G401.6 (cell line): ENCODE measurements at regions not wholly inside any gene's neighbourhood (a gene's known extent, or its start where the extent isn't known, plus 50 kb on each side); places are given as distances from the start of the nearest gene placed in this dataset.

Experiments used
- FAIRE-seq: peaks from 2 replicates; lab custom pipeline; 2012; peaks lifted over from hg19 to GRCh38; lab: Jason Lieb, UNC

GRCh38 chr11:29781268-29781667 is 235.6 kb downstream of the KCNA4 start:
- FAIRE-seq, result no peak

- FAIRE-seq, result no peak
Measured at GRCh38 chr11:29780756-29781155, 236.1 kb downstream of the KCNA4 start.

GRCh38 chr11:29773656-29774264 is 243.1 kb downstream of the KCNA4 start:
- no peak for FAIRE-seq

- FAIRE-seq, result no peak
Measured at GRCh38 chr11:29756871-29757270, 260.0 kb downstream of the KCNA4 start.

- FAIRE-seq, result no peak
Measured at GRCh38 chr11:29755474-29755873, 261.4 kb downstream of the KCNA4 start.

GRCh38 chr11:29751618-29752017 is 265.2 kb downstream of the KCNA4 start:
- no peak for FAIRE-seq

GRCh38 chr11:29750392-29750791 is 266.4 kb downstream of the KCNA4 start:
- no peak for FAIRE-seq

- no peak for FAIRE-seq
Measured at GRCh38 chr11:29734287-29734686, 282.5 kb downstream of the KCNA4 start.

- FAIRE-seq, result no peak
Measured at GRCh38 chr11:29713831-29714320, 303.0 kb downstream of the KCNA4 start.

GRCh38 chr11:29712616-29713015 is 304.2 kb downstream of the KCNA4 start:
- FAIRE-seq, result no peak

GRCh38 chr11:29707924-29708323 is 308.9 kb downstream of the KCNA4 start:
- FAIRE-seq, result no peak

- no peak for FAIRE-seq
Measured at GRCh38 chr11:29685361-29685760, 331.5 kb downstream of the KCNA4 start.

- no peak for FAIRE-seq
Measured at GRCh38 chr11:29682856-29683255, 334.0 kb downstream of the KCNA4 start.

- FAIRE-seq, result no peak
Measured at GRCh38 chr11:29679996-29680395, 336.8 kb downstream of the KCNA4 start.

- FAIRE-seq, result no peak
Measured at GRCh38 chr11:29676993-29677392, 339.8 kb downstream of the KCNA4 start.

GRCh38 chr11:29669310-29669709 is 347.5 kb downstream of the KCNA4 start:
- FAIRE-seq, result no peak

- FAIRE-seq, result no peak
Measured at GRCh38 chr11:29657709-29658108, 359.1 kb downstream of the KCNA4 start.

GRCh38 chr11:29656597-29656996 is 360.2 kb downstream of the KCNA4 start:
- FAIRE-seq, result no peak

GRCh38 chr11:29645373-29645772 is 371.5 kb downstream of the KCNA4 start:
- peak; percentile 36 for FAIRE-seq

GRCh38 chr11:29641201-29641600 is 375.6 kb downstream of the KCNA4 start:
- FAIRE-seq, result no peak

- FAIRE-seq, result no peak
Measured at GRCh38 chr11:29634744-29635143, 382.1 kb downstream of the KCNA4 start.

GRCh38 chr11:29634244-29634643 is 382.6 kb downstream of the KCNA4 start:
- FAIRE-seq, result no peak

GRCh38 chr11:29629286-29629685 is 387.5 kb downstream of the KCNA4 start:
- FAIRE-seq, result no peak

GRCh38 chr11:29628609-29629008 is 388.2 kb downstream of the KCNA4 start:
- no peak for FAIRE-seq

GRCh38 chr11:29627541-29627940 is 389.3 kb downstream of the KCNA4 start:
- no peak for FAIRE-seq
